Activated naive CD4-positive, alpha-beta T cell treated with anti-CD3 and anti-CD28 coated beads, Interleukin-2, amount 50 U/mL, for 16 hours (primary cell): ENCODE measurements at regions not wholly inside any gene's neighbourhood (a gene's known extent, or its start where the extent isn't known, plus 50 kb on each side); places are given as distances from the start of the nearest gene placed in this dataset.

Experiments used
- DNase-seq: peaks from one replicate; pipeline ENCODE4 v3.0.0-alpha.2; 2020

DNA sequence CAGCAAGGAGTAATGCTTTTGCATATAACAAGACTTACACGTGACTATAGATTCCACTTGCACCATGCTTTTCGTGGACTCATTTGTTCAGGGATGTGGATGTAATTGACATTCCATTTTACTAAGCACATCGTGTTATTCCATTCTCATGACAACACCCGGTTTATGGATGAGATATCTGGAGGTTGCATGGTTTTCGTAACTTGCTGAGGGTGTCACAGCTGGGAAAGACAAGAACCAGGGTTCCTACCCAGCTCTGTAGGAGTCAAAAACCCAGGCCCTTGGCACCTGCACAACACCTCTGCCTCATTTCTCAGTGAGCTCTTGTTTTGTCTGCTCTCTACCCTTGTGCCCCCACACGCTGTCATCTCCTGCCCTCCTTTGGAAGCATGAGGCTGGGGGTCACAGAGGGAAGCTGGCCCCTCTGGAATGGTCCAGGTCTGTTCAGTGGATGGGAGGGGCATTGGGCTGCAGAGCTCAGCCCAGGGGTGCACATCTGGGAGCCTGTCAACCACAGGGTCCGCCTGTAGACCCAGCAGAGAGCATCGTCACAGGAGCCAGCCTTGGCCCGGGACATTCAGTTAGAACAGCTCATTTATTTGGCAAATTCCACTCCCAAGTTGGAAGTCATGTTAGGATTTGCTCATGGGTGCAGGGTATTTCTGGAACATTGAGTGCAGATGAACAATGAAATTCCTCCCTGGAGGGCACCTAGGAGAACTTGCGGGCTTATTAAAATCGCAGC is 120.1 kb upstream of the TWIST2 start:
- no peak for DNase-seq

DNA sequence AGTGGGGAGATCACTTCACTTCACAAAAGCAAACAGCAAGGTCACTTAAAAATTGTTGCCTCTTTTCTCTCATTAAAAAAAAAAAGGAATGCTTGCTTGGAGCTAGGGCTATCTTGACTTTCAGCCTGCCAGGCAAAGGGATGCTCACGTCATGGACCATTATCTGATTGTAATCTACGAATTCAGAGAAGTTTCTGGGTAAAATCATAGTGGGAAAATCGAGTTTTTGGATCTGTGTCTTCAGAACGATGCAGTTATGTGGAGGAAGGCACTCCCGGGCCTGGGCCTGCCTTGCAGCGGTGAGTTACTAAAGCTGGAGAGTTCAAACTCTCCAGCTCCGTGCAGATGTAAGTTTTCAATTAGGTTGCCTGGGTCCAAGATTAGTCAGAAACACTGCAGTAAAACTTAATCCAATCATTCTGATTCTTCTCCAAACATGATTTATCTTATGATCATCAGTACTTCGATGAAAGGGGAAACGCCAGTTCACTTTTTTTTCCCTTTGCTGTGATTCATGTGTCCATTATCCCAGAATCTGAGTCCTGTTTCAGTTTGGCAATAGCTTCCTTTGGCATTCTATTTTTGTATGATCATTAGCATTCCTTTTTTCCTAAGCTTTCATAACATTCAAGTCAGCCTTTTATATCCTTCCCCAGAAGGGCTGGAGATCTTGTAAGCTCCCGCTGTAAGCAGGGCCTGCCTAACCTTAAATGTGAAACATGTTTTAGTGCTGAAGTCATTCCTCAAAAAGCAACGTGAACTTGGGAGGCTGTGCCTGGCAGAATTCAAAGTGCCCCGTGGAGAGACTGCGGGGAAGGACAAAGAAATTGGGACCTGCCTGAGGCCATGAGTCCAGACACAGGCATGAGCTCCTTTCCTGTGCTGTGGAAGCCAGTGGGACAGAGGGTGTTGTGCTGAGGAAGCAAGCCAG is 119.3 kb upstream of the TWIST2 start:
- no peak for DNase-seq

DNA sequence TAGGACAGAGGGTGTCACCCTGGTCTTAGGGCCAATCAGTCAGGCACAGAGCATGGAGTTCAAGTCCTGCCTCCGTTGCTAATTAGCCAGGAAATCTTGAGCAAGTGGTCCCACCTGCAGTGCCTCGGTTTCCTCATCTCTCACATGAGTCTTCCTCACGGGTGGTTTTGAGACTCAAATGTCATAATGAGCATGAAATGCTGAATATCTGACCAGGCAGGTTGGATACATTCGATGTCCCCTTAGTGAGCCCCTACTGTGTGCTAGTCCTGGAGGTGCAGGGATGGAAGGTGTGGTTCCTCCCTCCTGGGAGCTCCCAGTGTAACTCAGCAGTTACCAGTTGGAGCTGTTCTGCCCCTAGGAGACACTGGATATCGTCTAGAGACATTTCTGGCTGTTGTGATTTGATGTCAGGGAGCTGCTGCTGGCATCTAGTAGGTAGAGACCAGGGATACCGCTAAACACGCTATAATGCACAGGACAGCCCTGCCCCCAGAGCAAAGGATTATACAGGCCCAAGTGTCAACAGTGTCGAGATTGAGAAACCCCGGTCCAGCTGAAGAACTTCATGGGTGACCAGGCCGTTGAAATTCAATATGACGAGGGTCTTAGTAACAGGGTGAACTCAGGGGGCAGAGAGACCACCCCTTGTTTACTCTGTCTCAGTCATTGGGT is 118.5 kb upstream of the TWIST2 start:
- DNase-seq, result no peak

DNA sequence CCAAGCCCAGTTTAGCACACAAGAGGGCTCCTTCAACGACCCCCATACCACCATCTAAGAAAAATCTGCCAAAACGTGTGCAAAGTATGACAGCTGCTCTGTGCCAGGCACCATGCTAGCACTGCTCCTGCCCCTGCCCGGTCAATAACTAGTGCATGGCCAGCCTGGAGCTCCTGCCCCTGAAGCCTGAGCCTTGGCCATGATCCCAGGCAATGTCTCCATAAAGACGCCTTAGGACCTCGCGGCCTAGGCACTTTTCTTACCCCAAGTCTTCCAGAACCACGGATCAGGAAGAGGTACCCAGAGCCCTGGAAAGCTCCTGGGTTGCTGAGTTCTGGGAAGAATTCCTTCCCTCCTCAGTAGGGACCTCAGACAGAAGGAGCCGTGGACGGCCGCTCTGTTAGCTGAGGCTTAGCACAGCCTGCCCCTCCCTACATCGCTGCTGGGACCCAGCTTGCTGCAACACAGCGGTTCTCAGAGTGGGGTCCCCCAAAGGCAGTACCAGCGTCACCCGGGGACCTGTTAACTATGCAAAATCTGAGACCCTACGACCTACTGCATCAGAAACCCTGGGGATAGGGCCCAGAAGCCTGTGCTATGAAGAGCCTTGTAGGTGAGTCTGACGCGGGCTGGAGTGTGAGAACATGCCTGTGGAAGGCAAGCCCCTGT is 117.8 kb upstream of the TWIST2 start:
- no peak for DNase-seq

DNA sequence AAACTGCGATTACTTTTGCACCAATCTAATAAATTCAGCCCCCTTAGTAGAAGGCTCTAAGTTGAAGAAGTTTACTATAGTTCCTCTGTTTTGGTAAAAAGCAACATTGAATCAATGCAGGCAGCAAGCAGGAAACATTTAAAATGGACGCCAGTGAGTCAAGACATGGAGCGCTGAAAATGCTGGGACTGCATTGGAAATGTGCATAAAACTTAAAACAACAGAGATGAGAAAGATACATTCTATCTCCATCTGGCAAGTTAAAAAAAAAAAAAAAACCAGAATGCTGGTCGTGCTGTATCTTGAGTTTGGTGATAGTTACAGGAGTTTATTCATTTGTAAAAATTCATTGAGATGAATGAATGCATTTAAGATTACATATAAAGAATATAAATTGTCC is 117.0 kb upstream of the TWIST2 start:
- DNase-seq, result no peak

DNA sequence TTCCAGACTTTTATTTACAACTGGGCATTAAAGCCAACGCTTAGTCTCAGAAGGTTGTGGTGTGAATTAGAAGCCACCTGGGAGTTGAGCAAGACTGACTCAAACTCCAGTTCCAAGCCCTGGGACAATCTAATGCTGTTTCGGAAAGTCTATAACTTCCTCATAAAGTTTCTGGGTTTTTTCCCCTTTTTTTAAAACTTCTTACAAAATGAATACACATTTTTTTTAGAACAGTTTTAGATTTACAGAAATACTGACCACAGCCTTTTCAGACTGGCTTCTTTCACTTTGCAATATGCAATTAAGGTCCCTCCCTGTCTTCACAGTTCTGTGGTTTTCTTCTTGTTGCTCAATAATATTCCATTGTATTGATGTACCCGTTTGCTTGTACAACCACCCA is 115.9 kb upstream of the TWIST2 start:
- no peak for DNase-seq

DNA sequence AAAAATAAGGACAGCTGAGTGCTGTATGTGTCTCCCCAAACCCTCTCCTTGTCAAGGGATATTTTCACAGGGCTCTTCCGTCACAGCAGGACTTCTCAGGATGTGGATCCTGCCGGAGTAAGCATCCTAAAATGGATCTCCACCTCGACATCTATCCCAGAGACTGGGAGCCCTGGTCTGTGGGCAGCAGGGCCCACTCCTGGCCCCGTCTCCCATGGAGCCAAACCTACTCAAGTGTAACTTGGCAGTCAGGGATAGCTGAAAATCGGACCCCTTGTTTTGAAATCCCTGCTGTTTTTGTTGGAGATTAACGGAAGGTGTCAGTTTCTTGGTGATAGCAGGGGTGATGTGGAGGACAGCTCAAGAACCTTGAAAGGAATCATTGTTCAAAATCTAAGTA is 109.0 kb upstream of the TWIST2 start:
- DNase-seq, result no peak

DNA sequence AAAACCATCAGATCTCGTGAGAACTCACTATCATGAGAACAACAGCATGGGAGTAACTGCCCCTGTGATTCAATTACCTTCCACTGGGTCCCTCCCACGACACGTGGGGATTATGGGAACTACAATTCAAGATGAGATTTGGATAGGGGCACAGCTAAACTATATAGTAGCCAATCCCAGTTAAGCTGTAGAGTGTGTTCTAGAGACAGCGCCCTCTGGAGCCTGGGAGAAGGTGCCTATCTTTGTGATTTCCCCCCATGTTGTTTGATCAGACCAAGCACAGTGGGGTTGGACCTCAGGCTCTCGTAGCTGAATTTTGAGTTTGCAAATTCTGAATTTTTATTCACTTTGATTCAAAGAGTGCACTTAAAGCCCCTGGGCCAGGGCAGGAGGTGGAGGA is 108.2 kb upstream of the TWIST2 start:
- DNase-seq, result no peak

DNA sequence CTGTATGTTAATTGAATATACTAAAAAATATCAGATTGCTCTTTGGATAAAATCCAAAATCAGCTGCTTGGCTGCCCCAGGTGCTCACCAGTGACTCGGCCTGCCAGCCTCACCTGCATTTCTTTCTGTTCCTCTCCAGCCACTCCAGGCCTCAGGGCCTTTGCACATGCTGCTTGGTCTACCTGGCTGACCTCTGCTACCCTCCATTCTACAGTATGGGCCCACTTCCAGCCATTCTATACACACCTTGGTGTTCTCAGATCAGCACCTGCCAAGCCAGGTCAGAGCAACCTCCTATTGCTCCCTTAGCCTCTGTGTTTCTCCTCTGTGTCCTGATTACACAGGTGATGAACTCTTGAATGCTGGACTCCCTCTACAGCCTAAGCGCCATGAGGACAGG is 106.6 kb upstream of the TWIST2 start:
- no peak for DNase-seq

DNA sequence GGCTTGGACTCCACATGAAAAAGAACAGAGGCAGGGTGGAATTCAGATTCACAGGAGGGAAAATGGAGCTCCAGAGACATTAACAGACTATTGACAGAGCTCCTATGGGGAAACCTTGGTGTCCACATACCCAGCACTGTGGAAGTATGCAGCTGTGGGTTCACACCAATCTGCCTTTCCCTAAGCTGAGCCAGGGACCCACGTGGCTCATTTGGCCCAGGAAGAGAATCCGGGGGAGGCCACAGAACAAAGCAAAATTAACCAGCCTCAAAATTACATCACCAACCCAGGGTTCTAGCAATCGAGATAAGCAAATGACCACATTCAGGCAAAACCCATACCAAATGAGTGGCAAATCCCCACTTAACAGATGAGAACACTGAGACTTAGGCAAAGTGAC is 105.8 kb upstream of the TWIST2 start:
- DNase-seq, result no peak

DNA sequence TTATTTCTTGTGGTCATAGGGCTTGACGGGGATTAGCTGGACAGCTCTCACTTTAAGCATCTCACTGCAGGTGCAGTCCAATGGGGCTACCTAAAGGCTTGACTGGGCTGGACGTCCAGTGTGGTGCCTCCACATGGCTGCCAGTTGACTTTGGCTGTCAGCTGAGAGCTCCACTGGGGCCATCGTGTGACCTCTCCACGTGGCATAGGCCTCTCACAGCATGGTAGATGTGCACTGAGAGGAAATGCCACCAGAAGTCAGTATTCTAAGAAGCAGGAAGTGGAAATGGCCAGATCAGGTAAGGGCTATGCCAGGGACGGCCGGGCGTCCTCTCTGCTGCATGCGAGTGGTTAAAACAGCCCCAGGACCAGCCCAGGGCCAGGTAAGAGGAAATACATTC is 105.2 kb upstream of the TWIST2 start:
- no peak for DNase-seq

DNA sequence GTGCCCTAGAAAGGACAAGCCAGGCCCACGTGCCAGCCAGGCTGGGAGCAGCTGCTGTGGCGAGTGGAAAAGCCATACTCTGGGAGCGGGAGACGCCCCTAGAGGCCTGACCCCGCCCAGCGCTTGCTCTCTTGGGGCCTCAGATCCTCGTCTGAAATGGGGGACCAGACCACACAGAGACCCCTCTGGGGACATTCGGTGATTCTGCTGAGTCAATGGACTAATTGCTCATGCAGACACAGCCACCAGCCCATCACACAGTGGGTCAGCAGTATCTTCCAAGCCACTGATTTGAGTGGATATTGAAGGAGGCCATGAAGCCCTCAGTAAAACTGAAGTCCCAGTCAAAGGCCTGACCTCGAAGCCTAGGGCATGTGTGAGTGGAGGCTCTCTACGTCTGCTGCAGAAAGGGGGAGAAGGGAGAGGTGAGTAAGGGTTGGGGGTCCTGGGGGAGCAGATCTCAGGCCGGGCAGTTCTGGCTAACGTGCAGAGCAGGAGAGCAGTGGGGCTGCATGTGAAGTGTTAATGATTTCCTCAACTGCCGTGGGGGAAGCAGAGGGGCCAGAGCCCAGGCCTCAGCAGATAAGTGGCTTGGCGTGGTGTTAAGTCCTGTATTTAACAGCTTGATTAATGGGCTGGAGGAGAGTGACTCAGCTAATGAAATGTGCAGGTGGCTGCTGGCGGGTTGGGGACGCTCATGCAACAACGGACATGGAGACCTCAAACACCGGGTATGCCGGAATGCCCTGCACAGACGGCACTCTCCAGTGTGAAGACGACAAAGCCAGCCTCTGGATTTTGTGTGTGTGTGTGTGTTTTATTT is 104.4 kb upstream of the TWIST2 start:
- DNase-seq, result no peak

DNA sequence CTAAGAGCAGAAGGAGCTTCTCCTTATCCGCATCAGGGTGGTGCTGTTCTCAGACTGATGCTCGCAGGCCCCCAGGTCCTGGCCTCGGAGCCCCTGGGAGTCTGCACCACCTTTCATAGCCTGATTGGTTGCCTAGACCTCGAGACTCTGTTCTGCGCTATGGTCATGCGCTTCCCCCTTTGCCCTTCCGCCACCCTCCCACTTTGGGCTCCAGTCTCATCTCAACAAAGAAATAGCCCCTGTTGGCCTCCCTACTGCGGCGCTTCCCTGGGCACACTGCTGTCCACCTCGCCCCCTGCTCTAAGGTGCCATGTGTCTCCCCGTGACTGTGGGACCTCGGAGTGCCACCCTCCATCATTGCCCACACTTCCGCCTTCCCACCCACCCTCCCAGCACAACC is 102.9 kb upstream of the TWIST2 start:
- DNase-seq, result no peak

DNA sequence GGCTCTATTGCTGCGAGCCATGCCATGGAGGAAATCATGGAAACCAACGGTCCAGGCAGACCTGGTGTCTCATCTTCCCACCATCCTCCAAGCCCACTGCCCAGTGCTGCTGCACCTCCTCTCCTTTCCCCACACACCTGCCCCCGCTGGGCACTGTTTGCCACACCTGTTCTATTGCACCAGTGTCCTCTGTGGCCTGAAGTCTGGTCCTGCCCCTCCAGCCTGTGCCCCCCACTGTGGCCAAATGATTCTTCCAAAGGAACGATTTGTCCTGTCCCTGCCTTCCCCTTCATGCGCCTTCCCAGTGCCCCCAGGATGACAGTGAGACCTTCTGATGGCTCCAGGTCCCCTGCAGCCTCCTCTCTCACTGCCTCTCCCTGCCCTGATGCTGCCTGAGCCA is 101.9 kb upstream of the TWIST2 start:
- DNase-seq, result no peak

DNA sequence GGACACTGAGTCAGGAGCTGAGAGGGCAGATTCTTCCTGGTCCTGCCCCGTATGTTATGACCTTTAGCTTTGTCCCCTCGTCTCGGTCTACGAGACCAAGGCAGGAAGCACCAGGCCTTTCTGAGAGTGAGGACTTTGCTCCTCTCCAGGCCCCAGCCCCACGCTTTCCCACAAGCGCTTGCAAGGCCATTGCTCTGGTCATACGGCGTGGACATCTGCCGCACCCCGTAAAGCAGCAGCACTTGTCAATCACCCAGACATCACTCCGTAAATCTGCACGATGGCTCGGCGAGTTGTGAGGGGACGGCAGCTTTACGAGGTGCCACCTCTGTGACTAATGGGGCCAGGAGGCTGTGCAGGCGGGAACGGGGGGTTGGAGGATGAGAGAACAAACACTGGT is 100.8 kb upstream of the TWIST2 start:
- no peak for DNase-seq

DNA sequence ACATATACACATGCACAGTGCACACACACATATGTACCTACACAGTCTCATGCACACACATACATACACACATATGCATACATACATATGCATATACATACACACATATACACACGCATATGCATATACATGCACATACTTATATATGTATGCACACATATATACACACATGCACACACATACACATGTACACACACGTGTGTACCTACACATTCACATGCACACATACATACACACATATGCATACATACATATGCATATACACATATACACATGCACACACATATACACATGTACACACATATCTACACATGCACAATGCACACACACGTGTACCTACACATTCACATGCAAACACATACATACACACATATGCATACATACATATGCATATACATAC is 100.3 kb upstream of the TWIST2 start:
- DNase-seq, result no peak

DNA sequence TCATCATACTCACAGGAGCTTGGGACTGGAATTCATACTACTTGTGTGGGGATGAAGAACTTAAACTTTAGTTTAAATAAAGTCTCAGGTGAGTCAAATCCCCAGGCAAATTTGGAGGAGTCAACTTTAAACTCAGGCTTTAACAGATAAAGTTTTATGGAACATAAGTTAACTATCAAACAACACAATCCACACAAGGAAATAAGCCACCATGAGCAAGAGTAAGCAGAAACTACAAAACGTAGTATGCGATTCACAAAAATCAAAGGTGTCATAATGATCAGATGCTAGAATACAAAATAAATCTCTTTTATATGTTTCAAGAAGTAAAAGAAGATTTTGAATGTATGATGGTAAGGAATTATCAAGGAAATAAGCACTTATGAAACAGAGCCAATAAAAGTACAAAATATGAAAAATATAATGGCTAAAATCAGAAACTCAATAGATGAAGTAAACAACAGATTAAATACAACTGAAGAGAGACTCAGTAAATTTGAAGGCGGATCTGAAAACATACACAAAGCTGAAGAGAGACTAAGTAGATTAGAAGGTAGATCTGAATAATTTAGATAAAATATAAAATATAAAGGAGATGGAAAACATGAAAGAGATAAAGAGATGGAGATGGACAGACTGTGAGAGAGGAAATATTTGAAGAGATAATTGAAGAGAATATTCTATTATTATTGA is 97.5 kb upstream of the TWIST2 start:
- DNase-seq, result no peak

DNA sequence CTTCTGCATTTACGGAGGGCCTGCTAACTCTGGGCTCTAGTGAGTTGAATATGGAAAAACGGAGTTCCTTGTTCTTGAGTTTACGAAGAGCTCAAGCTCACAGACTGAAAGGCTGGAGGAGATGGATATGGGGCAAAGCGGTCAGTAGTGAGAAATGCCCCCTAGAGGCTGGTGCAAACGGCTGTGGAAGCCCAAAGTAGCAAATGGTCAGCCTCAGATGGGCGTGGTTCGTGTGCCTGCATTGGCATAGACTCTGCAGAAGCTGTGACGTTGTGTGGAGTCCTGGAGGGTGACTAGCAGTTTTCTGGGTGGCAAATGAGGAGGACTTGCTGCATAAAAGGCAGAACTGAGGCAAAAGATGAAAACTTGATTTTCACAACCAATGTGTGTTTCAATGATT is 93.6 kb upstream of the TWIST2 start:
- no peak for DNase-seq

DNA sequence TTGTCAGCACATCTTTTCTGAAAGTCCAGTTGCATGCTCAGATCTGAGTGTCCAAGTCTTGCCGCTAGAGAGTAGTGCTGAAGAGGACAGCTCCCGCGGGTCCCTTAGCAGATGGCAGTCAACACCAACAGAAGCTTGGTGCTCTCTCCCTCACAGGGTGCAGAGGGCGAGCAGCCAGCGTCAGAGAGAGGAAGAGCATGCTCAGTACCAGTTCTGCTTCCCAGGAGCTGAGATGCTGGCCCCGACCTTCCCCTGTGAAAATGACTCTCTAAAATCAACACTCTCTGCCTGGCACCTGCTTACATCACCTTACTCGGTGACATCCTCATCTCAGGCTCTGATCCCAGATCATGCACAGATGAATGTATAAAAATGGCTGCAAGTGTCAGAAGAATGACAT is 86.0 kb upstream of the TWIST2 start:
- DNase-seq, result no peak

DNA sequence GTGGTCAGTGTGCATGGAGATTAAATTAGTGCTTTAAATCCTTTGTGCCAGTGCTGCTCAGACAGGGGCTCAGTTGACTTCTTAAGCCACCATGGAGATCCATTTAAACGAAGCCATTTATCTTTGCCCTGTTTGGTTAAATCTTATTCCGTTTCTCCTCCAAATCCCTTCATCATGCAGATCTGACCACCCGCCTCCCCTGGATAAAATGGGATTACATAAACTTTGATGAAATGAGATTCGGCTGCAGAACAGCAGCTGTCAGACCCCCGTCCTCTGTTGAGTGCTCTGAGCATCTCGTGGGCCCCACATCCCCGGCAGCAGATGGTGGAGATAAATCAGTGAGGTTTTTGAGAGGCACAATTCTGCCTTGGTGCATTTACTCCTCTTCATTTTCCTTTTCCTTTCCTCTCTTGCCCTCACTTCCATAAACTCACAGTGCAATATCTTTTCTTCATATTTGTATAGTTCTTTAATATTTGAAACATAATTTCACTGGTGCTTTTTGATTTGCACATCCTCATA is 84.4 kb upstream of the TWIST2 start:
- DNase-seq, result no peak

DNA sequence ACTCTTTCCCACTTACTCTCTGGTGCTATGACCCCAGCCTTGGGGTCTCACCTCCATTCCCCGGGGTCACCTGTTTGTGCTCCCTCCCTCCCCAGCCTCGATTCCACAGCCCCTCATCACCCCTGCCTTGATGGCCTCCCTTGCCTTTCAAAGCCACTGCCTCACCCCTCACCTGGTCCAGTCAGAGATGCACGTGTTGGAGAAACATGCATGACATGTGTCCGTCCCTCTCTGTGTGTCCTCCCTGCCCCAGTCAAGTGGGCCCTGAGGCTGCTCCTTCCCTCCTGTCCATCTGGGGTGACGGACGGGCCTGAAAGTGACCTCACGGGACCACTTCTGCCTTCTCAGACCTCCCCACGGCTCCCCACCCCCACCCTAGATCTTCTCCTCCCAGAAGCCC is 82.3 kb upstream of the TWIST2 start:
- no peak for DNase-seq

DNA sequence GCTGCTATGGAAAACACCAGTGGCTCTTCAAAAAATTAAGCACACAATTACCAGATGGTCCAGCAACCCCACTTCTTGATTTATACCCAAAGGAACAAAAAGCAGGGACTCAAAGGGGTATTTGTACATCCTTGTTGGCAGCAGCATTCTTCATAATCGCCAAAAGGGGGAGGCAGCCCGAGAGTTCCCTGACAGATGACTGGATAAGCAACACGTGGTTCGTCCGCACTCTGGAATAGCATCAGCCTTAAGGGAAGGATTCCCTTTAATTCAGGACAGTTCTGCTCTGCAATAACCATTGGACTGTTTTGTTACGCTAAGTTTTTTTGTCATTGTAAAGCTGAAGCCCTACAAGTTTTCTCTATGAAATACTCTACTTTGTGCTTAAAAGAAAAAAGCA is 76.7 kb upstream of the TWIST2 start:
- no peak for DNase-seq
